ENCODE measurements at regions not wholly inside any gene's neighbourhood (a gene's known extent, or its start where the extent isn't known, plus 50 kb on each side); places are given as distances from the start of the nearest gene placed in this dataset.

GRCh38 chr7:96426027-96426426 is 104.1 kb upstream of the SLC25A13 start:
- POLR2A ChIA-PET: no interaction called here
- WGBS (ENCODE audit: insufficient coverage, insufficient replicate concordance, low lambda C conversion rate, missing lambda C conversion rate): 14% methylated on average over 3 of the region's 3 CpGs
- ATAC-seq: no peak
- Histone ChIP-seq H3K79me2 (ENCODE audit: control insufficient read depth, insufficient read depth, low read length) (no peaks in the 10 kb centered on the region), H3K4me3 (no peak overlapping the region), H4K20me1 (ENCODE audit: control insufficient read depth, insufficient read depth) (no peaks in the 10 kb centered on the region), H2AFZ (ENCODE audit: control insufficient read depth, low read depth, low read length) (no peak overlapping the region), H3K9ac (ENCODE audit: control insufficient read depth, insufficient read depth, low read length) (no peak overlapping the region), H3K27me3 (replicated peaks in 1 of 2; ENCODE audit: control insufficient read depth in 2 of 2, insufficient read depth in 2 of 2, low read length in 1 of 2) (no peaks in the 10 kb centered on the region; a peak in 1 of 4 replicates), H3K4me2 (ENCODE audit: control insufficient read depth, insufficient read depth) (no peak overlapping the region), H3K36me3 (ENCODE audit: control insufficient read depth in 2 of 2, insufficient read depth in 2 of 2, low read length in 1 of 2) (no peaks in the 10 kb centered on the region), H3K4me1 (ENCODE audit: control insufficient read depth, insufficient read depth, low read length) (no peaks in the 10 kb centered on the region), H3K27ac (ENCODE audit: control insufficient read depth, insufficient read depth) (no peak overlapping the region), H3K9me3 (replicated peaks; ENCODE audit: control insufficient read depth, insufficient read depth, low read length) (no peaks in the 10 kb centered on the region)
- no peak for TF ChIP-seq ZBTB33 (IDR thresholded peaks at IDR 0.05)
- TF ChIP-seq BCLAF1 (IDR thresholded peaks at IDR 0.05): no peak
- no peak for TF ChIP-seq IRF5 (IDR thresholded peaks at IDR 0.05; ENCODE audit: borderline replicate concordance)
- TF ChIP-seq POLR2A (IDR thresholded peaks at IDR 0.05; ENCODE audit: low read depth, low read length): no peak
- TF ChIP-seq LARP7 (IDR thresholded peaks at IDR 0.05): no peak
- TF ChIP-seq POLR2AphosphoS2 (IDR thresholded peaks at IDR 0.05; ENCODE audit: low read depth, low read length): no peak
- no peak for TF ChIP-seq SUZ12 (IDR thresholded peaks at IDR 0.05; ENCODE audit: unreplicated experiment)
- no peak for TF ChIP-seq SP1 (IDR thresholded peaks at IDR 0.05; ENCODE audit: low read depth, low read length)
- CTCF ChIA-PET: no interaction called here
- no peak for DNase-seq (ENCODE audit: low read depth, low spot score)
- intact Hi-C loops (cut with micrococcal nuclease; ENCODE audit: unreplicated experiment) (no loop called here), in situ Hi-C loops (cut with MboI) (no loop called here)
- SMC1A ChIA-PET (ENCODE audit: uncharacterized antibody, unreplicated experiment): no interaction called here
- no TSS peak for BruUV-seq (replicated peaks)
- FAIRE-seq: no peak
- RAD21 ChIA-PET (ENCODE audit: unreplicated experiment): no interaction called here

All from GM12878 (cell line).